Prostate gland (tissue), 2 donors: ENCODE measurements at regions not wholly inside any gene's neighbourhood (a gene's known extent, or its start where the extent isn't known, plus 50 kb on each side); places are given as distances from the start of the nearest gene placed in this dataset.

Experiments used
- POLR2A ChIP-seq: fragments of 450-650 bp; IDR thresholded peaks from one replicate; pipeline ENCODE4 v1.6.1; 2016; ENCODE audit warnings: antibody characterized with exemption, mild to moderate bottlenecking
- TF ChIP-seq, protein P1 (sequence below), 4 experiments: fragments of 200-600 bp in 2 of 4; fragments of 450-650 bp in 2 of 4; sonication (generic) in 2 of 4; IDR thresholded peaks; 1 replicate in 3 of 4; 2 replicates in 1 of 4; pipeline ENCODE4 v1.5.1; 2016 to 2019; ENCODE audit warnings: antibody characterized with exemption in 4 of 4, mild to moderate bottlenecking in 2 of 4, moderate library complexity in 2 of 4

GRCh38 chr4:126603825-126604224, 1028.9 kb upstream of the INTU start:
- TF ChIP-seq, protein P1, sequence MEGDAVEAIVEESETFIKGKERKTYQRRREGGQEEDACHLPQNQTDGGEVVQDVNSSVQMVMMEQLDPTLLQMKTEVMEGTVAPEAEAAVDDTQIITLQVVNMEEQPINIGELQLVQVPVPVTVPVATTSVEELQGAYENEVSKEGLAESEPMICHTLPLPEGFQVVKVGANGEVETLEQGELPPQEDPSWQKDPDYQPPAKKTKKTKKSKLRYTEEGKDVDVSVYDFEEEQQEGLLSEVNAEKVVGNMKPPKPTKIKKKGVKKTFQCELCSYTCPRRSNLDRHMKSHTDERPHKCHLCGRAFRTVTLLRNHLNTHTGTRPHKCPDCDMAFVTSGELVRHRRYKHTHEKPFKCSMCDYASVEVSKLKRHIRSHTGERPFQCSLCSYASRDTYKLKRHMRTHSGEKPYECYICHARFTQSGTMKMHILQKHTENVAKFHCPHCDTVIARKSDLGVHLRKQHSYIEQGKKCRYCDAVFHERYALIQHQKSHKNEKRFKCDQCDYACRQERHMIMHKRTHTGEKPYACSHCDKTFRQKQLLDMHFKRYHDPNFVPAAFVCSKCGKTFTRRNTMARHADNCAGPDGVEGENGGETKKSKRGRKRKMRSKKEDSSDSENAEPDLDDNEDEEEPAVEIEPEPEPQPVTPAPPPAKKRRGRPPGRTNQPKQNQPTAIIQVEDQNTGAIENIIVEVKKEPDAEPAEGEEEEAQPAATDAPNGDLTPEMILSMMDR (IDR thresholded peaks at IDR 0.05), result no peak
- no peak for TF ChIP-seq POLR2A
